B cell (primary cell): ENCODE measurements at regions not wholly inside any gene's neighbourhood (a gene's known extent, or its start where the extent isn't known, plus 50 kb on each side); places are given as distances from the start of the nearest gene placed in this dataset.

Source experiments
- ATAC-seq: fragments of 200-7000 bp; cut with Tn5 transposase; one replicate; pipeline ENCODE4 v1.10.0; 2021; ENCODE audit warnings: low read depth, mild to moderate bottlenecking, moderate number of reproducible peaks, moderate library complexity
- CTCF ChIA-PET: fragments of 350-600 bp; sonication (Branson Sonifier 250); formaldehyde crosslinking; loops from one replicate; lab custom pipeline; 2021; ENCODE audit warnings: antibody characterized with exemption, inconsistent platforms; lab: Charles Lee
- POLR2A ChIA-PET: fragments of 350-600 bp; sonication (Branson Sonifier 250); formaldehyde crosslinking; loops from one replicate; lab custom pipeline; 2021; ENCODE audit warnings: antibody characterized with exemption; lab: Charles Lee
- DNase-seq: peaks from one replicate; pipeline ENCODE4 v3.0.0; 2013
- H2AFZ ChIP-seq: 2 replicates; pipeline ENCODE4 v1.6.1; 2012; ENCODE audit warnings: mild to moderate bottlenecking, low read depth, low read length; ENCODE audit not compliant: insufficient read depth, poor library complexity, severe bottlenecking
- H3K27ac ChIP-seq, 2 donors: 1 replicate in 1 of 2; 2 replicates in 1 of 2; pipeline ENCODE4 v1.5.1; 2012 to 2013; ENCODE audit warnings: low read length in 2 of 2, mild to moderate bottlenecking in 2 of 2, moderate library complexity in 1 of 2
- H3K27me3 ChIP-seq, 4 experiments: fragments of 200-600 bp in 1 of 4; sonication (generic) in 1 of 4; replicated peaks in 1 of 4; 1 replicate in 2 of 4; 2 replicates in 2 of 4; pipeline versions ENCODE4 v1.6.1 to v1.7.0; 2013 to 2016; ENCODE audit warnings: low read length in 3 of 4, mild to moderate bottlenecking in 2 of 4, mixed read lengths in 1 of 4, moderate library complexity in 1 of 4; ENCODE audit not compliant: insufficient read depth in 4 of 4, control insufficient read depth in 3 of 4; ENCODE audit errors: control extremely low read depth in 1 of 4
- H3K36me3 ChIP-seq, 2 experiments: replicated peaks in 1 of 2; 1 replicate in 1 of 2; 2 replicates in 1 of 2; pipeline versions ENCODE4 v1.6.1 to v1.7.1; 2013; ENCODE audit warnings: low read length in 1 of 2; ENCODE audit not compliant: insufficient read depth in 2 of 2, control insufficient read depth in 1 of 2; ENCODE audit errors: control extremely low read depth in 1 of 2, extremely low read depth in 1 of 2
- H3K4me1 ChIP-seq, 2 donors: fragments of 200-600 bp in 1 of 2; sonication (generic) in 1 of 2; 1 replicate in 1 of 2; 2 replicates in 1 of 2; pipeline versions ENCODE4 v1.5.1 to v1.6.1; 2013 to 2017; ENCODE audit warnings: low read length in 2 of 2; ENCODE audit not compliant: control insufficient read depth in 2 of 2, insufficient read depth in 2 of 2
- H3K4me2 ChIP-seq: replicated peaks from 2 replicates; pipeline ENCODE3; 2012; ENCODE audit warnings: mild to moderate bottlenecking, low read depth, low read length; ENCODE audit not compliant: poor library complexity, severe bottlenecking
- H3K4me3 ChIP-seq, 5 experiments: fragments of 200-600 bp in 1 of 5; sonication (generic) in 1 of 5; 1 replicate in 3 of 5; 2 replicates in 2 of 5; pipeline versions ENCODE4 v1.5.1 to v1.7.0; 2011 to 2016; ENCODE audit warnings: low read length in 4 of 5, mild to moderate bottlenecking in 4 of 5, low read depth in 2 of 5, control low read depth in 1 of 5, moderate library complexity in 1 of 5; ENCODE audit not compliant: insufficient read depth in 1 of 5; ENCODE audit errors: control extremely low read depth in 1 of 5, extremely low read depth in 1 of 5
- H3K79me2 ChIP-seq: fragments of 200-600 bp; sonication (generic); one replicate; pipeline ENCODE4 v1.6.0; 2016; ENCODE audit warnings: low read length; ENCODE audit not compliant: control insufficient read depth, insufficient read depth
- H3K9ac ChIP-seq: fragments of 200-600 bp; sonication (generic); 2 replicates; pipeline ENCODE4 v1.6.1; 2017; ENCODE audit warnings: mild to moderate bottlenecking, low read length, moderate library complexity
- H3K9me3 ChIP-seq, 3 donors: one replicate each; pipeline versions ENCODE4 v1.6.1 to v1.7.1; 2013; ENCODE audit warnings: low read length in 2 of 3; ENCODE audit not compliant: control insufficient read depth in 2 of 3, insufficient read depth in 1 of 3; ENCODE audit errors: control extremely low read depth in 1 of 3
- H4K20me1 ChIP-seq: 2 replicates; pipeline ENCODE4 v1.6.0; 2012; ENCODE audit warnings: mild to moderate bottlenecking, low read length; ENCODE audit not compliant: insufficient read depth, control insufficient read depth, poor library complexity, severe bottlenecking
- H3K27ac Mint-ChIP-seq: one replicate; pipeline ENCODE4 v1.8.0; 2021; ENCODE audit warnings: mixed read lengths
- H3K27me3 Mint-ChIP-seq: one replicate; pipeline ENCODE4 v1.8.0; 2021; ENCODE audit warnings: mixed read lengths
- H3K4me1 Mint-ChIP-seq: one replicate; pipeline ENCODE4 v1.8.0; 2021; ENCODE audit warnings: mixed read lengths
- H3K4me3 Mint-ChIP-seq: one replicate; pipeline ENCODE4 v1.8.0; 2021; ENCODE audit warnings: mixed read lengths
- H3K9me3 Mint-ChIP-seq: one replicate; pipeline ENCODE4 v1.8.0; 2022; ENCODE audit warnings: mixed read lengths; ENCODE audit not compliant: insufficient read depth
- EZH2 ChIP-seq: IDR thresholded peaks from 2 replicates; pipeline ENCODE4 v1.6.1; 2012; ENCODE audit warnings: borderline replicate concordance, low read depth, mild to moderate bottlenecking, moderate library complexity, low read length; ENCODE audit not compliant: insufficient read depth, poor library complexity, severe bottlenecking
- WGBS: methylation state at CpG from one replicate; pipeline ENCODE4 v1.1.5; 2013; ENCODE audit warnings: missing lambda C conversion rate; ENCODE audit not compliant: insufficient coverage; 5-methylcytosine and 5-hydroxymethylcytosine counted together
- intact Hi-C: fragments of 100-400 bp; cut with micrococcal nuclease; formaldehyde crosslinking; loops from one replicate; pipeline ENCODE4 v1.10.0; 2022
- small RNA-seq: library from RNA; depleted of rRNA; stranded (forward); fragments of <200 nt; gene quantifications from one replicate; pipeline ENCODE3, GENCODE V24; 2012; ENCODE audit warnings: low replicate concordance, low read depth; ENCODE audit not compliant: insufficient read length
- TF ChIP-seq, protein P1 (sequence below): fragments of 200-600 bp; IDR thresholded peaks from one replicate; pipeline ENCODE4 v1.8.0; 2022; ENCODE audit warnings: antibody characterized with exemption, mild to moderate bottlenecking

DNA sequence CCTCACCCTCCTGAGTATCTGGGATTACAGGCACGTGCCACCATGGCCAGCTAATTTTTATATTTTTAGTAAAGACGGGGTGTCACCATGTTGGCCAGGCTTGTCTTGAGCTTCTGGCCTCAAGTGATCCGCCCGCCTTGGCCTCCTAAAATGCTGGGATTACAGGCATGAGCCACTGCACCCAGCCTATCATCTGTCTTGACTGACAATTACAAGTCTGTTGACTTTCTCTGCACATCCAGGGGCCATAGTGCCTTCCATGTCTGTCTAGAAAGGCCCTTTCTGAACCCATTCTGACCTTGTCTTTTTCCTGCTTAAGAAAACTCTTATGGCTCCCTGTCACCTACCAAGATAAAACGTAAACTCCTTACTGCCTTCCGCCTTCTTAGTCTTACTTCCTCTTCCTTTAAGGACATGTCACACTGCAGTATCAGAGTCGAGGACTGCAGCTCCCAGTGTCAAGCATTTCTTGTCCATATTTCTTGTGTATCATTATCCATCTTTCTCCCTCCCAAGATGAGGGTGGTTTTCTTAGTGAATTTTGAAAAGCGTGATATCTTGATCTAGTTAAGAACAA is 49.9 kb upstream of the SHB start:
- Histone ChIP-seq H3K27me3 (peaks cover 0 to 5% (median 0%) of the 10 kb centered on the region in 4 experiments), H3K9me3 (no peaks in the 10 kb centered on the region), H3K9ac (no peak overlapping the region), H4K20me1 (no peaks in the 10 kb centered on the region), H3K4me3 (no peak overlapping the region), H3K4me1 (no peaks in the 10 kb centered on the region), H3K4me2 (no peak overlapping the region), H3K36me3 (no peaks in the 10 kb centered on the region), H3K27ac (no peak overlapping the region), H3K79me2 (no peaks in the 10 kb centered on the region), H2AFZ (no peak overlapping the region)
- Mint-ChIP-seq H3K9me3 (no peaks in the 10 kb centered on the region), H3K4me1 (no peaks in the 10 kb centered on the region), H3K27me3 (peaks cover 10% of the 10 kb centered on the region), H3K4me3 (no peak overlapping the region), H3K27ac (no peak overlapping the region)
- intact Hi-C loops: no loop called here
- 83% methylated on average over 5 of the region's 8 CpGs for WGBS
- DNase-seq (no peak), ATAC-seq (no peak)
- ChIA-PET CTCF (no interaction called here), POLR2A (no interaction called here)
- TF ChIP-seq, protein P1, sequence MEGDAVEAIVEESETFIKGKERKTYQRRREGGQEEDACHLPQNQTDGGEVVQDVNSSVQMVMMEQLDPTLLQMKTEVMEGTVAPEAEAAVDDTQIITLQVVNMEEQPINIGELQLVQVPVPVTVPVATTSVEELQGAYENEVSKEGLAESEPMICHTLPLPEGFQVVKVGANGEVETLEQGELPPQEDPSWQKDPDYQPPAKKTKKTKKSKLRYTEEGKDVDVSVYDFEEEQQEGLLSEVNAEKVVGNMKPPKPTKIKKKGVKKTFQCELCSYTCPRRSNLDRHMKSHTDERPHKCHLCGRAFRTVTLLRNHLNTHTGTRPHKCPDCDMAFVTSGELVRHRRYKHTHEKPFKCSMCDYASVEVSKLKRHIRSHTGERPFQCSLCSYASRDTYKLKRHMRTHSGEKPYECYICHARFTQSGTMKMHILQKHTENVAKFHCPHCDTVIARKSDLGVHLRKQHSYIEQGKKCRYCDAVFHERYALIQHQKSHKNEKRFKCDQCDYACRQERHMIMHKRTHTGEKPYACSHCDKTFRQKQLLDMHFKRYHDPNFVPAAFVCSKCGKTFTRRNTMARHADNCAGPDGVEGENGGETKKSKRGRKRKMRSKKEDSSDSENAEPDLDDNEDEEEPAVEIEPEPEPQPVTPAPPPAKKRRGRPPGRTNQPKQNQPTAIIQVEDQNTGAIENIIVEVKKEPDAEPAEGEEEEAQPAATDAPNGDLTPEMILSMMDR: no peak
- TF ChIP-seq EZH2: no peak

Small RNA genes in the stretch of these regions (small RNA-seq; reads per million reads assigned to genes)
- gene RF00096: 0.57 reads per million
